ENCODE measurements at regions not wholly inside any gene's neighbourhood (a gene's known extent, or its start where the extent isn't known, plus 50 kb on each side); places are given as distances from the start of the nearest gene placed in this dataset.

DNA sequence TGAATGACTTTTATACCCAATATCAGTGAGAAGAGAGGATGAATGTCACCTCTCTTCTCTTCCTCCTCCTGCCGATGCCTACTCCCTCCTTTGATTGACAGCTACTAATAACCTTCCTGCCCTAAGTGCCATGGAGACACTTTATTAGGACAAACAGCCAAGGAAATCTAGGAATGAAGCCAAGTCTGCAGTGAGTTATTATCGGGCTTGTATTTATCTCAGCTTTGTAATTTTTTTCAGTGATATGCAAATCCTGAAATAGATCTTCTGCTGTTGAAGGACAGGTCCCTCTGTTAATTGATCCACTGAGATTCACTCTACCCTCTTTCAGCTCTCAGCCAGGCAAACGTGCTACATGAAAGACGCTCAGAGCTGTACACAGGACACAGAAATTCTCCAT, 686.7 kb downstream of the TMEM182 start:
- TF ChIP-seq, protein P1, sequence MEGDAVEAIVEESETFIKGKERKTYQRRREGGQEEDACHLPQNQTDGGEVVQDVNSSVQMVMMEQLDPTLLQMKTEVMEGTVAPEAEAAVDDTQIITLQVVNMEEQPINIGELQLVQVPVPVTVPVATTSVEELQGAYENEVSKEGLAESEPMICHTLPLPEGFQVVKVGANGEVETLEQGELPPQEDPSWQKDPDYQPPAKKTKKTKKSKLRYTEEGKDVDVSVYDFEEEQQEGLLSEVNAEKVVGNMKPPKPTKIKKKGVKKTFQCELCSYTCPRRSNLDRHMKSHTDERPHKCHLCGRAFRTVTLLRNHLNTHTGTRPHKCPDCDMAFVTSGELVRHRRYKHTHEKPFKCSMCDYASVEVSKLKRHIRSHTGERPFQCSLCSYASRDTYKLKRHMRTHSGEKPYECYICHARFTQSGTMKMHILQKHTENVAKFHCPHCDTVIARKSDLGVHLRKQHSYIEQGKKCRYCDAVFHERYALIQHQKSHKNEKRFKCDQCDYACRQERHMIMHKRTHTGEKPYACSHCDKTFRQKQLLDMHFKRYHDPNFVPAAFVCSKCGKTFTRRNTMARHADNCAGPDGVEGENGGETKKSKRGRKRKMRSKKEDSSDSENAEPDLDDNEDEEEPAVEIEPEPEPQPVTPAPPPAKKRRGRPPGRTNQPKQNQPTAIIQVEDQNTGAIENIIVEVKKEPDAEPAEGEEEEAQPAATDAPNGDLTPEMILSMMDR (IDR thresholded peaks at IDR 0.05; ENCODE audit: control extremely low read depth in 1 of 3, insufficient read depth in 1 of 3, low read depth in 1 of 3, low read length in 3 of 3): no peak
- no peak for TF ChIP-seq EP300 (IDR thresholded peaks at IDR 0.05; ENCODE audit: borderline replicate concordance in 1 of 2, low read depth in 2 of 2, low read length in 2 of 2)
- no peak for TF ChIP-seq JUN (IDR thresholded peaks at IDR 0.05; ENCODE audit: low read depth, low read length)
- TF ChIP-seq SP2 (IDR thresholded peaks at IDR 0.05; ENCODE audit: low read length): no peak
- TF ChIP-seq FOSL1 (IDR thresholded peaks at IDR 0.05; ENCODE audit: insufficient read depth, low read depth, low read length): no peak
- no peak for TF ChIP-seq ZNF274 (IDR thresholded peaks at IDR 0.05; ENCODE audit: borderline replicate concordance, extremely low read depth, low read length)
- TF ChIP-seq, protein P2, sequence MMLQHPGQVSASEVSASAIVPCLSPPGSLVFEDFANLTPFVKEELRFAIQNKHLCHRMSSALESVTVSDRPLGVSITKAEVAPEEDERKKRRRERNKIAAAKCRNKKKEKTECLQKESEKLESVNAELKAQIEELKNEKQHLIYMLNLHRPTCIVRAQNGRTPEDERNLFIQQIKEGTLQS (IDR thresholded peaks at IDR 0.05; ENCODE audit: insufficient read depth, low read depth, low read length): no peak
- no peak for TF ChIP-seq KDM1A (IDR thresholded peaks at IDR 0.05; ENCODE audit: borderline replicate concordance, low read length)
- TF ChIP-seq TEAD4 (IDR thresholded peaks at IDR 0.05; ENCODE audit: low read depth, low read length): no peak
- no peak for TF ChIP-seq SIX5 (IDR thresholded peaks at IDR 0.05; ENCODE audit: low read depth, low read length)
- TF ChIP-seq CHD2 (IDR thresholded peaks at IDR 0.05; ENCODE audit: low read length): no peak
- TF ChIP-seq RAD21 (IDR thresholded peaks at IDR 0.05 in 1 of 2, conservative IDR thresholded peaks at IDR 0.05 in 1 of 2; ENCODE audit: low read depth in 2 of 2, low read length in 2 of 2): no peak
- no peak for TF ChIP-seq YY1 (IDR thresholded peaks at IDR 0.05; ENCODE audit: low read depth, low read length)
- TF ChIP-seq EZH2 (IDR thresholded peaks at IDR 0.05; ENCODE audit: low read depth, low read length, severe bottlenecking): no peak
